ENCODE measurements at regions not wholly inside any gene's neighbourhood (a gene's known extent, or its start where the extent isn't known, plus 50 kb on each side); places are given as distances from the start of the nearest gene placed in this dataset.

GRCh38 chr11:116488836-116489389 is 283.9 kb downstream of the BUD13 start:
- no peak for TF ChIP-seq EGR1 (IDR thresholded peaks at IDR 0.05; ENCODE audit: low read depth in 2 of 2)
- Histone ChIP-seq H3K9me3 (ENCODE audit: control insufficient read depth in 4 of 4, low read length in 3 of 4) (no peaks in the 10 kb centered on the region), H3K27me3 (ENCODE audit: control insufficient read depth in 4 of 4, insufficient read depth in 4 of 4, low read length in 3 of 4) (peaks cover 0 to 2% (median 0%) of the 10 kb centered on the region in 4 donors), H3K9ac (ENCODE audit: low read depth in 1 of 2, low read length in 2 of 2) (no peak overlapping the region), H3K4me3 (ENCODE audit: low read depth in 1 of 3, low read length in 3 of 3) (no peak overlapping the region), H3K27ac (ENCODE audit: low read depth in 1 of 2, low read length in 2 of 2) (no peak overlapping the region), H3K4me1 (ENCODE audit: control insufficient read depth in 4 of 4, insufficient read depth in 4 of 4, low read length in 3 of 4) (no peaks in the 10 kb centered on the region), H3K36me3 (ENCODE audit: control insufficient read depth in 4 of 4, insufficient read depth in 3 of 4, low read depth in 1 of 4, low read length in 3 of 4) (no peaks in the 10 kb centered on the region)
- WGBS, result 64% methylated on average over 11 of the region's 11 CpGs
- no peak for DNase-seq (ENCODE audit: low spot score)

DNA sequence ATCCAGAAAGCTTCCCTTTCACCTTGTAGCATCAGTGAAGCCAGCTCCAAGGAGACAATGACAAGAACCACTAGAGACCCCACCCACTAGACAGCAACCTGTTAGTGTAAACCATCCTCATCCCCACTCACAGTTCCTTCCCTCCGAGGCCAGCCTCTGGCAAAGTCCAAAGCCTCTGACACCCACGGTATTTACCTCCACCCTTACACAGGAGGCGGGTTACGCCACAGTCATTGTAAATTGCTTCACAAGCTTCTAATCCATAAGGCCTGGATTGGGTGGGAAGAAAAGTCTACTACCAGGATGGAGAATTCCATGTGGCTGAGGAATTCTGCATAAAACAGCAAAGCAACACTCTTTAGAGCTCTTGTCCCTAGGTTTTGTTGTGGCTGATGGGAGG is 287.4 kb downstream of the BUD13 start:
- Histone ChIP-seq H3K4me3 (ENCODE audit: low read depth in 1 of 3, low read length in 3 of 3) (no peak overlapping the region), H3K9me3 (ENCODE audit: control insufficient read depth in 4 of 4, low read length in 3 of 4) (no peaks in the 10 kb centered on the region), H3K27ac (ENCODE audit: low read depth in 1 of 2, low read length in 2 of 2) (no peak overlapping the region), H3K27me3 (ENCODE audit: control insufficient read depth in 4 of 4, insufficient read depth in 4 of 4, low read length in 3 of 4) (no peaks in the 10 kb centered on the region), H3K4me1 (ENCODE audit: control insufficient read depth in 4 of 4, insufficient read depth in 4 of 4, low read length in 3 of 4) (no peaks in the 10 kb centered on the region), H3K9ac (ENCODE audit: low read depth in 1 of 2, low read length in 2 of 2) (no peak overlapping the region), H3K36me3 (ENCODE audit: control insufficient read depth in 4 of 4, insufficient read depth in 3 of 4, low read depth in 1 of 4, low read length in 3 of 4) (no peaks in the 10 kb centered on the region)
- DNase-seq (ENCODE audit: low spot score), result no peak
- WGBS, result 59% methylated on average over 4 of the region's 4 CpGs
- TF ChIP-seq HNF4A (conservative IDR thresholded peaks at IDR 0.05), result peak in 1 of 2 donors; percentile 22
- no peak for TF ChIP-seq JUND (IDR thresholded peaks at IDR 0.05)

GRCh38 chr11:116482716-116483115 is 290.1 kb downstream of the BUD13 start:
- 80% methylated on average over 4 of the region's 4 CpGs for WGBS
- H3K4me1 ChIP-seq (ENCODE audit: control insufficient read depth in 4 of 4, insufficient read depth in 4 of 4, low read length in 3 of 4), result no peaks in the 10 kb centered on the region

DNA sequence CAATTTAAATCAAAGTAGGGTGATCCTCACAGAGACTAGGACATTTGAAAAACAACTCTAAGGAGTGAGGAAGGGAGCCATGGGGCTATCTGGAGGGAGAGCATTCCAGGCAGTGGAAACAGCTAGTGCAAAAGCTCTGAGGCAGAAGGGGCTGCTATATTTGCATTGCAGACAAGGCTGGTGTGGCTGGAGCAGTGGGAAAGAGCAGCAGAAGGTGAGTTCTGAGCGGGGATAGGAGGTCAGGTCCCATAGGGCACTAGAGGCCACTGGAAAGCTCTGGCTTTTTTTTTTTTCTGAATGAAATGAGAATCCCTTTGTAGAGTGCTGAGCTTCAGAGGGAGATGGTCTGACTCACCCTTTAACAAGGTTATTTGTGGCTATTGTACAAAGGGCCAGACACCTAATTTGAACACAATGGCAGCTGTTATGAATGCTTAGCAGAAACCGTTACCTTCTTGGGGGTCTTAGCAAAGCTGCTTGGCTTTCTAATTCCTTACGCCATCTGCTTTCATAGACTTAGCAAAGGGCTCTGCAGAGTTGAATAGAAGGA is 291.6 kb downstream of the BUD13 start:
- Histone ChIP-seq H3K4me1 (ENCODE audit: control insufficient read depth in 4 of 4, insufficient read depth in 4 of 4, low read length in 3 of 4) (no peaks in the 10 kb centered on the region), H3K36me3 (ENCODE audit: control insufficient read depth in 4 of 4, insufficient read depth in 3 of 4, low read depth in 1 of 4, low read length in 3 of 4) (no peaks in the 10 kb centered on the region), H3K9ac (ENCODE audit: low read depth in 1 of 2, low read length in 2 of 2) (no peak overlapping the region), H3K27me3 (ENCODE audit: control insufficient read depth in 4 of 4, insufficient read depth in 4 of 4, low read length in 3 of 4) (no peaks in the 10 kb centered on the region), H3K4me3 (ENCODE audit: low read depth in 1 of 3, low read length in 3 of 3) (no peak overlapping the region), H3K9me3 (ENCODE audit: control insufficient read depth in 4 of 4, low read length in 3 of 4) (no peaks in the 10 kb centered on the region), H3K27ac (ENCODE audit: low read depth in 1 of 2, low read length in 2 of 2) (no peak overlapping the region)
- TF ChIP-seq EGR1 (IDR thresholded peaks at IDR 0.05; ENCODE audit: low read depth in 2 of 2) (no peak), NR2F2 (IDR thresholded peaks at IDR 0.05) (no peak), GABPA (IDR thresholded peaks at IDR 0.05 in 1 of 2, conservative IDR thresholded peaks at IDR 0.05 in 1 of 2) (no peak), YY1 (IDR thresholded peaks at IDR 0.05) (no peak), HNF4G (IDR thresholded peaks at IDR 0.05) (no peak), ZBTB33 (IDR thresholded peaks at IDR 0.05) (no peak), JUND (IDR thresholded peaks at IDR 0.05) (no peak), TAF1 (conservative IDR thresholded peaks at IDR 0.05) (no peak), RXRA (IDR thresholded peaks at IDR 0.05) (no peak), MAX (IDR thresholded peaks at IDR 0.05) (no peak)
- TF ChIP-seq, protein P1, sequence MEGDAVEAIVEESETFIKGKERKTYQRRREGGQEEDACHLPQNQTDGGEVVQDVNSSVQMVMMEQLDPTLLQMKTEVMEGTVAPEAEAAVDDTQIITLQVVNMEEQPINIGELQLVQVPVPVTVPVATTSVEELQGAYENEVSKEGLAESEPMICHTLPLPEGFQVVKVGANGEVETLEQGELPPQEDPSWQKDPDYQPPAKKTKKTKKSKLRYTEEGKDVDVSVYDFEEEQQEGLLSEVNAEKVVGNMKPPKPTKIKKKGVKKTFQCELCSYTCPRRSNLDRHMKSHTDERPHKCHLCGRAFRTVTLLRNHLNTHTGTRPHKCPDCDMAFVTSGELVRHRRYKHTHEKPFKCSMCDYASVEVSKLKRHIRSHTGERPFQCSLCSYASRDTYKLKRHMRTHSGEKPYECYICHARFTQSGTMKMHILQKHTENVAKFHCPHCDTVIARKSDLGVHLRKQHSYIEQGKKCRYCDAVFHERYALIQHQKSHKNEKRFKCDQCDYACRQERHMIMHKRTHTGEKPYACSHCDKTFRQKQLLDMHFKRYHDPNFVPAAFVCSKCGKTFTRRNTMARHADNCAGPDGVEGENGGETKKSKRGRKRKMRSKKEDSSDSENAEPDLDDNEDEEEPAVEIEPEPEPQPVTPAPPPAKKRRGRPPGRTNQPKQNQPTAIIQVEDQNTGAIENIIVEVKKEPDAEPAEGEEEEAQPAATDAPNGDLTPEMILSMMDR (IDR thresholded peaks at IDR 0.05; ENCODE audit: low read depth, low read length, missing input control), result no peak
- DNase-seq (ENCODE audit: low spot score), result no peak
- 92% methylated on average over 3 of the region's 3 CpGs for WGBS

More at GRCh38 chr11:116482716-116483115, 290.1 kb downstream of the BUD13 start:
- Histone ChIP-seq H3K36me3 (ENCODE audit: control insufficient read depth in 4 of 4, insufficient read depth in 3 of 4, low read depth in 1 of 4, low read length in 3 of 4) (no peaks in the 10 kb centered on the region), H3K4me3 (ENCODE audit: low read depth in 1 of 3, low read length in 3 of 3) (no peak overlapping the region), H3K9me3 (ENCODE audit: control insufficient read depth in 4 of 4, low read length in 3 of 4) (no peaks in the 10 kb centered on the region), H3K27ac (ENCODE audit: low read depth in 1 of 2, low read length in 2 of 2) (no peak overlapping the region), H3K27me3 (ENCODE audit: control insufficient read depth in 4 of 4, insufficient read depth in 4 of 4, low read length in 3 of 4) (no peaks in the 10 kb centered on the region), H3K9ac (ENCODE audit: low read depth in 1 of 2, low read length in 2 of 2) (no peak overlapping the region)
- DNase-seq (ENCODE audit: low spot score), result no peak
- no peak for TF ChIP-seq TAF1 (conservative IDR thresholded peaks at IDR 0.05)
- no peak for TF ChIP-seq NR2F2 (IDR thresholded peaks at IDR 0.05)
- no peak for TF ChIP-seq FOXA1 (IDR thresholded peaks at IDR 0.05)
